ENCODE measurements at regions not wholly inside any gene's neighbourhood (a gene's known extent, or its start where the extent isn't known, plus 50 kb on each side); places are given as distances from the start of the nearest gene placed in this dataset.
"Not testable (repeated sequence)": the region's sequence is repeated elsewhere in the genome, so short reads cannot be mapped to it uniquely, and the experiment has no call there.

GRCh38 chr13:83485101-83485500 is 397.2 kb downstream of the SLITRK1 start:
- no peak for DNase-seq (ENCODE audit: low read depth)

- no peak for DNase-seq (ENCODE audit: low read depth)
Measured at GRCh38 chr13:83471011-83471410, 411.3 kb downstream of the SLITRK1 start.

GRCh38 chr13:83470133-83470797 is 412.0 kb downstream of the SLITRK1 start:
- DNase-seq (ENCODE audit: low read depth), result no peak

DNA sequence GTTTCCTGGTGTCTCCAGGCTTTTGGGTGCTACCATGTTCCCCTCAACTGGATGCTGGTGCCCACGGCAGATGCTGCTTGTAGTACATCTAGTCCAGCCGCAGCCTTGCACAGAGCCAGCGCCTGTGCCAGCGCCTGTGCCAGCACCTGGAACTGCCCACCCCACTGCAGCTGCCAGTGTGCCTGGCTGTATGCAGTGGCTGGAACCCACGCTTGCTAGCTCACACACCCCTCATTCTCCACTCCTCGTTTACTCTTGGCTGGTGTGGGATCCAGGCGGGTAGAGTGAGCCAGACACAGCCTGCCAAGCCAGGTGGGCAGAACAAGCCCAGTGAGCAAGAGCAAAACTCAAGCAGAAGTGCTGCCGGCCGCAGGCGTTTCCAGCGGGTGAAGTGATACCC is 428.6 kb downstream of the SLITRK1 start:
- DNase-seq (ENCODE audit: low read depth), result no peak

DNA sequence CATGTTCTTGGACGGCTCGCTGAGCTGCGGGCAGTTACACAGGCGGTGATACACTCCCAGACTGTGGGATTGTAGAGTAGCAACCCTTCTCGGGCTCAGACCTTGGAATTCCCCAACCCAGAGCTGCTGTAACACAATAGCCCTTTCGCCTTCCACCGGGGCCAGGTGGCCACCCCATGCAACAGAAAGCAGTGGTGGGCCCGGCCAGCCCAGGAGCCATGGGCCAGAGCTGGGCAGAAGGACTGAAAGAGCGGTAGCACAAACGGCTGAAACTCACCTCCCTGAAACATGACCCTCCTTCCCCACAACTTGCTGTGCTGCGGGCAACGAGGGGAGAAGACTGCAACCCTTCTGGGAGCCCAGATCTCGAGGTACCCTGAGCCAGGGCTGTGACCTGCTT is 429.0 kb downstream of the SLITRK1 start:
- no peak for DNase-seq (ENCODE audit: low read depth)

DNA sequence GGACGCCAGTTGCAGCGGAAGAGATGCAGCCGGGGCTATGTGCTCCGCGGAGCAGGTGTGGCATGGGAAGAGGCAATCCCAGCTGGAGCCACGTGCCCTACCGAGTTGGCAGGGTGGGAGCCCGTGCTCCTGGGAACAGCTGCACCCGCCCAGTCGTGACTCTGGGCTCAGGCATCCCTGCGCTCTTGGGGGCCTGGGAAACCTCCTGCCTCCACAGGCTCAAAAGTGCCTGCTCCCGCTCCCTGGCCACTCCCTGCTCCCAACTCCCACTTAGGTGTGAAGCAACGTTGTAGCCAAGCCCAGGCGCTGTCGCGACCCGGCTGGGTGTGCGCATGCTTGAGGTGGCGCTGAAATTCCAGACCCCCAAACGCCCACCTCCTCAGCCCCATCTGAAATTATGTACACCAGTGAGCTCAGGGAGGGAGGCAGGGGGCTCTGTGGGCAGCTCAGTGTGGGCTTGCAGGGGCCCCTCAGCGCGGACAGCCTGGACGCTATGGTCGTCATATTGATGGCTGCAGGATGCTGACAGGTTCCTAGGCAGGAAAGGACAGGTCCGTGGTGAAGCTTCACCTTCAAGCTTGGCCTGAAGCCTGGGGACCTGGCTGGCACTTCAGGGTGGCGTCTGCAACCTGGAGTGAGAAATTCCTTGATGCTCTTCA is 429.9 kb downstream of the SLITRK1 start:
- DNase-seq (ENCODE audit: low read depth), result no peak

- DNase-seq (ENCODE audit: low read depth), result no peak
Measured at GRCh38 chr13:83450591-83450990, 431.7 kb downstream of the SLITRK1 start.

GRCh38 chr13:83449668-83450395 is 432.4 kb downstream of the SLITRK1 start:
- no peak for DNase-seq (ENCODE audit: low read depth)

- DNase-seq (ENCODE audit: low read depth), result no peak
Measured at GRCh38 chr13:83440465-83440864, 441.8 kb downstream of the SLITRK1 start.

GRCh38 chr13:83439464-83439863 is 442.8 kb downstream of the SLITRK1 start:
- DNase-seq (ENCODE audit: low read depth), result not testable (repeated sequence)

- peak; percentile 49 for DNase-seq (ENCODE audit: low read depth)
Measured at GRCh38 chr13:83423861-83424260, 458.4 kb downstream of the SLITRK1 start.

- DNase-seq (ENCODE audit: low read depth), result peak; percentile 44
Measured at GRCh38 chr13:83423381-83423780, 458.9 kb downstream of the SLITRK1 start.

DNA sequence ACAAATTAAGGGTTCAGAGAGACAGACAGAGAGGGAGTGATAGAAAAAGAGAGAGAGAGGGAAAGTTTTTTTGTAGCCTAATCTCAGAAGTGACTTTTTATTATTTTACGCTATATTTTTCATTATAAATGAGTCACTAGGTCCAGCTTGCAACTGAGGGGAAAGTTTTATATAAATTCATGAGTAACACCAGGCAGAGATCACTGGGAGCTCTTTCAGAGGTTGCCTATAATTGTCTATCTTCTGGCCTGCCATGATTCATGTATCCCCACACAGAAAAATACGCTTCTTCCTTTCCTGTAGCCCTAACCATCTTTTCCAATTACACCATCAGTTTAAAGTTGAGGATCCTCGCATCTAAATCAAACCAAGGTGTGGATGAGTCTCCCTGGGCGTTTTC is 467.9 kb downstream of the SLITRK1 start:
- DNase-seq (ENCODE audit: low read depth), result no peak

- no peak for DNase-seq (ENCODE audit: low read depth)
Measured at GRCh38 chr13:83386609-83387008, 495.7 kb downstream of the SLITRK1 start.

DNA sequence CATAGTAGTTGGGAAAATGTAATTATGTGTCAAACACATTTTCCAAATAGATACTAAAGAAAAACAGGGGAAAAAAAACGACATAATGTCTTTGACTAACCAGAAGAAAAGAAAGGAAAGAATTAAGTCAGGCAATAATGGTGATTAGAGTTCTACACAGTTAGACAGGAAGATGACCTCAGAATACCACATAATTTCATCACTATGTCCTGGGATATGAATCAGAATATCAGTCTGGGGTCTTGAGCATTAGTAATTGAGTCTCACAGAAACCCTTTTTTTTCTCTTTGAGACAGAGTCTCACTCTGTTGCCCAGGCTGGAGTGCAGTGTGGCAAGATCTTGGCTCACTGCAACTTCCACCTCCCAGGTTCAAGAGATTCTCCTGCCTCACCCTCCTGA is 503.4 kb downstream of the SLITRK1 start:
- no peak for DNase-seq (ENCODE audit: low read depth)

- peak; percentile 64 for DNase-seq (ENCODE audit: low read depth)
Measured at GRCh38 chr13:83377491-83377890, 504.8 kb downstream of the SLITRK1 start.

DNA sequence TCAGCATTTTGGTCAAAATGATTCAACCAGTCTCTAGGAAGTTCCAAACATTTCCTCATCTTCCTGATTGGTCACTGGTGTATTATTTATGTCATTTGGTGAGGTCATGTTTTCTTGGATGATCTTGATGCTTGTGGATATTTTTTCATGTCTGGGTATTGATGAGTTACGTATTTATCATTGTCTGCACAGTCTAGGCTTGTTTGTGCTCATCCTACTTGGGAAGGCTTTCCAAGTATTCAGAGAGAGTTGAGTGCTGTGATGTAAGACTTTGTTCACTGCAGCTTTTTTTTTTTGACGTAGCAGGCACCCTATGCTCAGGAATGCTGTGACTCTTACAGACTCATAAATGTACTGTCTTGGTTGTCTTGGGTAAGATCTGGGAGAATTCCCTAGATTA is 509.5 kb downstream of the SLITRK1 start:
- DNase-seq (ENCODE audit: low read depth), result no peak

DNA sequence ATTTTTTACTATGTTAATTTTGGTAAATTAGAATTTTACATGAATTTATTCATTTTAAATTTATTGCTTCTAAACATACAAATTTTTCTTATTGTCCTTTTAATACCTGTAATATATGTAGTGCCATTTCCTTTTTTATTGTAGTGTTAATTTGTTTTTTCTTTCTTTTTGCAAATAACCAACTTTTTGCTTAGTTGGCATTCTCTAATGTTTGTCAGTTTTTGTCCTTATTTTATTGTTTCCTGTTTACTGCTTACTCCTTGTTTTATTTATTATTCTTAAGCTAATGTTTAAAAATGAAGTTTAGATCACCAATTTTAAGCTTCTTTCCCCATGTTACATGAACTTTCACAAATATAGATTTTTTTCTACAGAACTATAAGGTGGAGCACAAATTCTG is 516.6 kb downstream of the SLITRK1 start:
- DNase-seq (ENCODE audit: low read depth), result no peak

DNA sequence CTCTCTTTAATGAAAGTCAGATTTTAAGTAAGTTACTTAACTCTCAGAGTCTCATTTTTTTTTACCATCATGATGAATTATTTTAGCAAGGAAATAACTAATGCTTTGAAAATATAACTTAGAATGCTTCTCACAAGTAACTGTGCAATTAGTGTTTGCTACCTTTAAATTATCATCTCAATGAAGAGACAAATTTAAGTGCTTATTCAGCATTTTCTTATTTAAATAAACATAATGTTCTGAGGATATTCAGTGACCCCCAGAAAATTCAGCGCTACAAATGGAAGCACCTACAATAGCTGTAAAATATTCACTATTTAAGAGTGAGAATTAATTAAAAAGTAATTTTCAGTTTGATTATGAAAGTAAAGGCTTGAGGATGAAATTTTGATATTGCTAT is 527.2 kb downstream of the SLITRK1 start:
- no peak for DNase-seq (ENCODE audit: low read depth)

DNA sequence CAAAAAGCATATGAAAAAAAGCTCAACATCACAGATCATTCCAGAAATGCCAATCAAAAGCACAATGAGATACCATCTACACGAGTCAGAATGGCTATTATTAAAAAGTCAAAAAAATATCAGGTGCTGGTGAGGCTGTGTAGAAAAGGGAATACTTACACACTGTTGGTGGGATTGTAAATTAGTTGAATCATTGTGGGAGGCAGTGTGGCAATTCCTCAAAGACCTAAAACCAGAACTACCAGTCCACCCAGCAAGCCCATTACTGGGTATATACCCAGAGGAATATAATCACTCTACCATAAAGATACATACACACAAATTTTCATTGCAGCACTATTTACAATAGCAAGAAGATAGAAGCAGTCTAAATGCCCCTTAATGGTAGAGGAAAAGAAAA is 529.9 kb downstream of the SLITRK1 start:
- no peak for DNase-seq (ENCODE audit: low read depth)

- no peak for DNase-seq (ENCODE audit: low read depth)
Measured at GRCh38 chr13:83350569-83350968, 531.7 kb downstream of the SLITRK1 start.

DNA sequence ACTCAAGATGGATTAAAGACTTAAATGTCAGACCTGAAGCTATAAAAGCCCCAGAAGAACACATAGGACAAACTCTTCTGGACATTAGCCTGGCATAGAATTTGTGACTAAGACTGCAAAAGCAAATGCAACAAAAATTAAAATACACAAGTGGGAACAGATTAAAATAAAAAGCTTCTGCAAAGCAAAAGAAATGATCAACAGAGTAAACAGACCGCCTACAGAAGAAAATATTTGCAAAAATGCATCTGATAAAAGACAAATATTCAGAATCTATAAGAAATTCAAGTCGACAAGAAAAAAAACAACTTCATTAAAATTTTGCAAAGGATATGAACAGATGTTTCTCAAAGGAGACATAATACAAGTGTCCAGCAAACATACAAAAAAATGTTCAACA is 537.8 kb downstream of the SLITRK1 start:
- no peak for DNase-seq (ENCODE audit: low read depth)

DNA sequence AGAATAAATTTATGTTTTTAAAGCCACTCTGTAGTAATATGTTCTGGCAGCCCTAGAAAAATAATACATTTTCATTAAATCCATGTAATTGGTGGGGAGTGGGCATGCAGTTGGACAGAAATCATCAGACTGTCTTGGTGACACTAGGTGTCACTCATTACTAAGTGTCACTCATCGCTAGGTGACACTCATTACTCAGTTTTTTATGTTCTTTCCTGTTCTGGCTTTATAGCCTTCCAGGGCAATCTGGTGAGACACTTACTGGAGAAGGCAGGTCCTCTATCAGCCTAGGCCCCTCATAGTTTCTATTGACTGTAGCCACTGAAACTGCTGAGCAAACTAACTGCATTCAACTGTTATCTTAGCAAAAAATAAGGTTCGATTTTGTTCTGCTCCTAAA is 542.1 kb downstream of the SLITRK1 start:
- DNase-seq (ENCODE audit: low read depth), result no peak

All from forelimb muscle (tissue), 1 donor.